PFSK-1 (cell line): ENCODE measurements at regions not wholly inside any gene's neighbourhood (a gene's known extent, or its start where the extent isn't known, plus 50 kb on each side); places are given as distances from the start of the nearest gene placed in this dataset.

Source experiments
- TAF1 ChIP-seq: IDR thresholded peaks from 2 replicates; pipeline ENCODE4 v1.6.1; 2012; ENCODE audit warnings: low read length, control low read depth, borderline replicate concordance; ENCODE audit not compliant: insufficient read depth
- TF ChIP-seq, protein P1 (sequence below), 2 experiments: IDR thresholded peaks; 2 replicates each; pipeline versions ENCODE4 v1.6.1 to v1.8.0; 2011 to 2012; ENCODE audit warnings: low read depth in 2 of 2, low read length in 2 of 2, control low read depth in 1 of 2, inconsistent platforms in 1 of 2, mild to moderate bottlenecking in 1 of 2, moderate library complexity in 1 of 2; ENCODE audit not compliant: insufficient read depth in 1 of 2

DNA sequence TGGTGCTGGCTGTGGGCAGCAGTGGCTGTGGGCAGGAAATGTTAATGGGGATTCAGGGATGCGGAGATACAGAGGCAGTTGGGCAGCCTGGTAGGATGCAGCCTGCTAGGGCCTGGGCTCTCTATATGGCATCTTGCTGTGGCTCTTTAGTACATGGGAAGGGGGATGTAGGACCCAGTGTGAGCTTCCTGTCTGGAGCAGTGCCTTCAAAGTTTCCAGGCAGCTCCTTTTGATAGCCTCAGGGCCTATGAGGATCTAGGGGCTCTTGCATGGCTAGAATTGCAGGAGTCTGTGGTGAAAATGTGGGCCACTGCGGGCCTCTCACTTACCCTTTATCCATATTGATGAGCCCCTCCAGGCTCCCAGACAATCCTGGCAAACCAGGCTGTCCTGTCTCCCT lies 213.2 kb upstream of the SNX19 start:
- TF ChIP-seq, protein P1, sequence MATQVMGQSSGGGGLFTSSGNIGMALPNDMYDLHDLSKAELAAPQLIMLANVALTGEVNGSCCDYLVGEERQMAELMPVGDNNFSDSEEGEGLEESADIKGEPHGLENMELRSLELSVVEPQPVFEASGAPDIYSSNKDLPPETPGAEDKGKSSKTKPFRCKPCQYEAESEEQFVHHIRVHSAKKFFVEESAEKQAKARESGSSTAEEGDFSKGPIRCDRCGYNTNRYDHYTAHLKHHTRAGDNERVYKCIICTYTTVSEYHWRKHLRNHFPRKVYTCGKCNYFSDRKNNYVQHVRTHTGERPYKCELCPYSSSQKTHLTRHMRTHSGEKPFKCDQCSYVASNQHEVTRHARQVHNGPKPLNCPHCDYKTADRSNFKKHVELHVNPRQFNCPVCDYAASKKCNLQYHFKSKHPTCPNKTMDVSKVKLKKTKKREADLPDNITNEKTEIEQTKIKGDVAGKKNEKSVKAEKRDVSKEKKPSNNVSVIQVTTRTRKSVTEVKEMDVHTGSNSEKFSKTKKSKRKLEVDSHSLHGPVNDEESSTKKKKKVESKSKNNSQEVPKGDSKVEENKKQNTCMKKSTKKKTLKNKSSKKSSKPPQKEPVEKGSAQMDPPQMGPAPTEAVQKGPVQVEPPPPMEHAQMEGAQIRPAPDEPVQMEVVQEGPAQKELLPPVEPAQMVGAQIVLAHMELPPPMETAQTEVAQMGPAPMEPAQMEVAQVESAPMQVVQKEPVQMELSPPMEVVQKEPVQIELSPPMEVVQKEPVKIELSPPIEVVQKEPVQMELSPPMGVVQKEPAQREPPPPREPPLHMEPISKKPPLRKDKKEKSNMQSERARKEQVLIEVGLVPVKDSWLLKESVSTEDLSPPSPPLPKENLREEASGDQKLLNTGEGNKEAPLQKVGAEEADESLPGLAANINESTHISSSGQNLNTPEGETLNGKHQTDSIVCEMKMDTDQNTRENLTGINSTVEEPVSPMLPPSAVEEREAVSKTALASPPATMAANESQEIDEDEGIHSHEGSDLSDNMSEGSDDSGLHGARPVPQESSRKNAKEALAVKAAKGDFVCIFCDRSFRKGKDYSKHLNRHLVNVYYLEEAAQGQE (IDR thresholded peaks at IDR 0.05; ENCODE audit: insufficient read depth in 1 of 2, low read depth in 2 of 2, low read length in 2 of 2): no peak
- TF ChIP-seq TAF1: no peak
